NCI-H1092 (cell line): ENCODE measurements at regions not wholly inside any gene's neighbourhood (a gene's known extent, or its start where the extent isn't known, plus 50 kb on each side); places are given as distances from the start of the nearest gene placed in this dataset.
"Not testable (repeated sequence)": the region's sequence is repeated elsewhere in the genome, so short reads cannot be mapped to it uniquely, and the experiment has no call there.

Source experiments
- DNase-seq: peaks from one replicate; lab custom pipeline; 2025; lab: John Stamatoyannopoulos, UW

GRCh38 chr14:24744641-24745040, 110.7 kb upstream of the GZMB start:
- DNase-seq, result no peak

GRCh38 chr14:24741871-24742270, 107.9 kb upstream of the GZMB start:
- DNase-seq, result no peak

DNA sequence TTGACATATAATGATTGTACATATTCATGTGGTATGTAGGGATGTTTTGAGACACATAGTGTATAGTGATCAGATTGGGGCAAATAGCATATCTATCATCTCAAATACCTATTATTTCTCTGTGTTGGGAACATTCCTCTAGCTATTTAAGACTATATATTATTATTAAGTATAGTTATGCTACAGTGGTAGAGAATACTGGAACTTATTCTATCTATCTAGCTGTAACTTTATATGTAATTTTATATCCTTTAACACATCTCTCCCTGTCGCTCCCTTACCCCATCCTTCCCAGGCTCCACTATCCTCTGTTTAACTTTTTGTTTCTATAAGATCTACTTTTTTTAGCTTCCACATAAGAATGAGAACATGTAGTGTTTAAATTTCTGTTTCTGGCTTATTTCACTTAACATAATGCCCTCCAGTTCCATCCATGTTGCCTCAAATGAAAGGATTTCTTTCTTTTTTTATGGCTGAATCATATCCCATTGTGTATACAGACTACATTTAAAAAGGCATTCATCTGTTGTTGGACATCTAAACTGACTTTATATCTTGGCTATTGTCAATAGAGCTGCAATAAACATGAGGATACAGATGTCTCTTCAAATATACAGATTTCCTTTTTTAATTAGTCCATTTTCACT, 102.1 kb upstream of the GZMB start:
- no peak for DNase-seq

GRCh38 chr14:24734917-24735500, 101.0 kb upstream of the GZMB start:
- peak; percentile 77 for DNase-seq

- DNase-seq, result no peak
Measured at GRCh38 chr14:24726480-24726879, 92.5 kb upstream of the GZMB start.

GRCh38 chr14:24725311-24725710, 91.3 kb upstream of the GZMB start:
- peak; percentile 56 for DNase-seq

DNA sequence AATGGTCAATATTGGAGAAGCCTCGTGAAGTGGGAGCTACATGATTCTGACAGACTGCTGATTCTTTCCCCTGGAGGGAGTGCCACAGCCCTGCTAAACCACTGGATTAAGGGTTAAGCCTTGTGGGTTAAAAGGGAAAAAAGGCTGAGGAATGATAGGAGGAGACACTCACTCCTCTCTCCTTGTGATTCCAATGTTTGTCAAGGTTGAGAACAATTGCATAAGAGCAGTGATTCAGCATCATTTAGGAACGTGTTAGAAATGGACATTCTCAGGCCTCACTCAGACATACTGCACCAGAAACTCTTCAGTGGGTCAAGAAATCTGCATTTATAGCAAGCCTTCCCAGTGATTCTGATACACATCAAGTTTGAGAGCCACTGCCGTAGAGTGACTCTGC, 87.8 kb upstream of the GZMB start:
- no peak for DNase-seq

DNA sequence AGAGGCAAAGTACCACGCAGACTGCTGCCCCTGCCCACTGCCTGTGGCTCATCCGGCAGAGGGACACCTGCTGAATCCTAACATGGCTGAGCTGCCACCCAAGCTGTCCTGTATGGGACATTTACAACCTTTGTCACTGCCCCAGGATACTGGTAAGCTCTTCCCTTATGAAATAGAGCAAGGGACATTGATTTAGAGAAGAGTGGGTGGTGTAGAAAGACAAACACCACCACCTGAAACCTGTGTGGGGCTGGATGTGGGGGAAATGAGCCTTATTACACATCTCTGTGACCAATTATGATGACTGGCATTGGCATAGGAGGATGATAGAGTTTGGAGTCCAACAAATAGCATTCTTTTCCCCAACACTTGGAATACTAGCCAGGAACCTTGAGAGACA, 81.2 kb upstream of the GZMB start:
- DNase-seq, result no peak

DNA sequence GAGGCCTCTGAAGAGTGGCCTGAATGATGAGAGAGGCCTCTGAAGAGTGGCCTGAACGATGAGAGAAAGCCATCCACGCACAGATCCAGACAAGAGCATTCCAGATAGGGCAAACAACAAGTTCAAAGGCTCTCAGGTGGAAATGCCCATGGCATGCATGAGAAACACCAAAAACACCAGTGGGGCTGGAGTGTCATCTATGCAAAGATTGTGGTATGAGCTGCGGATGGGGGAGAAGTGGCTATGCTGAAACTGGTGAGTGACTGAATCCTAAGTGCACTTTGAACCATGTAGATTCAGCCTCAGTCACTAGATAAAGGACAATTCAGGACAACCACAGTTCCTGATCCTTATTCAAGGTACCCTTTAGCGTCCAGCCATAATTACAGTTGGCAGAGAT, 79.4 kb upstream of the GZMB start:
- DNase-seq, result no peak

DNA sequence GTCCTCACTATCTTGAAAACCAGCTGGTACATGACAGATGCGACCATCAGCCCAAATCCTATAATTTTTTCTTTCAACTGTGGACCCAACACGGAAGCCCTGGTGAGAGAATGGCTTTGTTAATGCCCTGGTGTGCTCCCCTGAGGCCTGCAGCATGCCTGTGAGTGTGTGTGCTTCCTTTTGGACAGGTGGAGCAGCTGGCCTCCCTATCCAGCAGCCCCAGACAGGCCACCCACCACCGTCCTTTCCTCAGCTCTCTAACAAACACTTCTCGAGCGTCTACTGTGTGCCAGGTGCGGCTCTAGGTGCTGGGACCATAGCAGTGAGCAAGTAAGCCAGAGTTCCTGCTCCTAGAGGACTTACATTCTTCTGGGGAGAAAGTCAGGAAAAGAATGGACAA, 78.9 kb upstream of the GZMB start:
- no peak for DNase-seq

- no peak for DNase-seq
Measured at GRCh38 chr14:24712374-24712773, 78.4 kb upstream of the GZMB start.

GRCh38 chr14:24710403-24711112, 76.6 kb upstream of the GZMB start:
- DNase-seq, result peak; percentile 61

GRCh38 chr14:24708684-24709083, 74.7 kb upstream of the GZMB start:
- DNase-seq, result no peak

- no peak for DNase-seq
Measured at GRCh38 chr14:24706351-24706750, 72.4 kb upstream of the GZMB start.

DNA sequence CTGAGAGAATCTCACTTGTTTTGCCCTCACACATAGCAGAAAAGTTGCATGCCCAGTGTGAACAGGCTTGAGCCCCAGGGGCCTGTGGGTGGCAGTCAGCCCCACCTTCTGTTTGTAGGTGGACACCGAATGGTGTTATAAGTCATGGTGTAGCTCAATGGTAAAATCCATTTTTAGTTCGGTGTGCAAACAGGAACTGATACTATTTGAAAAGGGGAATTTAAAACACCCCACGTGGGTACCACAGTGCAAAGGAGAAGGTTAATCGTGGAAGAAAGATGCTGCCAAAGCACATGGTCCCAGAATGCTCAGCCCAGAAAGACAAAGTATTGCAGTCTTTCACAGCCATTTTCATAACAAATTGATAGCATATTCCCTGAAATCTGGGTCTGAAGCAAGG, 71.8 kb upstream of the GZMB start:
- DNase-seq, result no peak

GRCh38 chr14:24701062-24701461, 67.1 kb upstream of the GZMB start:
- DNase-seq, result no peak

DNA sequence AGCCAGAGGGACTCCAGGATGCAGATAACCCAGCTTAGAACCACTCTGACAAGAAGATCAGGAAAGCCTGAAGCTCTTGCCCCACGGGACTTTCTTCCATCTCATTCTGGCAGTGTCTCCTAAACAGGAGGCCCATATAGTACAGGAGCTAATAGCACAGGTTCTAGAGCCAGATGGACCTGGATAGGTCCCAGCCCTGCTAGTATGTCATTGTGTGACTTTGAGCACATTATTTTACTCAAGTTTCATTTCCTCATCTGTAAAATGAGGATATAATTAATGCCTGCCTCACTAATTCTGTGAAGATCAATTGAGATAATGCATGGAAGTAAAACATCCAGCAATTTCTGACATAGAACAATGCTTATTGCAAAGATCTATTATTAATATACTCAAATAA, 66.5 kb upstream of the GZMB start:
- DNase-seq, result no peak

- DNase-seq, result no peak
Measured at GRCh38 chr14:24699052-24699451, 65.1 kb upstream of the GZMB start.

GRCh38 chr14:24696280-24696920, 62.4 kb upstream of the GZMB start:
- DNase-seq, result not testable (repeated sequence)

- no peak for DNase-seq
Measured at GRCh38 chr14:24695265-24696241, 61.6 kb upstream of the GZMB start.

GRCh38 chr14:24694680-24695079, 60.7 kb upstream of the GZMB start:
- DNase-seq, result no peak

DNA sequence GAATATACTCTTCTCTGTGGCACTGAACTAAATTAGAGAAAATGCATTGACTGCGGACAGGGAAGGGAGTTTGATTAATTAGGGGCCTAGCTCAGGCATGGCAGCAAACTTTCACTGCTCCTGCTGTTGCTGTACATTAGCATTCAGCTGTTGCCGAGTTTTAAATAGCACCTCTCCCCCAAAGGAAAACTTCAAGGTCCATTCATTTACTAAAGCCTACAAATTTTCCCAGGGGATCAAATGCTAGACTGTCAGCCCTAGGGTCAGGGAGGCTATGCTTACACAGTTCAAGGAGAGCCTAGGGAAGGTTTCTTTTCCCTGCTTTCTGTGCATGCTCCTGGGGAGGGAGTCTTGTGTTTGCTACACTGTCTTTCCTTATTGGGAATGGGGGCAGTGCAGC, 60.0 kb upstream of the GZMB start:
- no peak for DNase-seq
